GM18499 (cell line): ENCODE measurements at regions not wholly inside any gene's neighbourhood (a gene's known extent, or its start where the extent isn't known, plus 50 kb on each side); places are given as distances from the start of the nearest gene placed in this dataset.

Experiments
- ATAC-seq: cut with Tn5 transposase; IDR thresholded peaks from one replicate; pipeline ENCODE4 v1.9.1; 2021; ENCODE audit warnings: moderate number of reproducible peaks; ENCODE audit not compliant: insufficient read depth, unreplicated experiment

DNA sequence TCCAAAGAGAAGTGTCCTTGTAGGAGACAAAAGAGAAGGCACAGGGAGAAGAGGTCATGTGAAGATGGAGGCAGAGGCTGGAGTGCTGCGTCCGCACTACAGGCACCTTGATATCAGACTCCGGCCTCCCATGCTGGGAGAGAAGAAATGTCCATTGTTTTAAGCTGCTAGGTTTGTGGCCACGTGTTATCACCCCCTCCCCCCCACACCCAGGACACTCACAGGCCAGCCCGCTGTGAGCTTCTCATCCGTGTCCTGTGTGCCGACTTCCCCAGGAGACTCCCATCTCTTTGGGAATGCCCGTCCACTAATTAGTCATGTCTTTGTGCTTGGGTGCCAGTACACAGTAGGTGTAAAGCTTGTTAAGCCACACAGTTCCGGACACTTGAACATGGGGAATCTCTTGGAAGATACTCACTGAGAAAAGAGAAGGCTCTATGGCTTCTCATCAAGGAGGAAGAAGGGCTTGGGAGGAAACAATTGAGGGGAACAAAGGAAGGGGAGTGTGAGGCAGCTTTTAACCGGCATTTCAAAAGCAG, 1234.7 kb downstream of the TBC1D22A start:
- no peak for ATAC-seq

DNA sequence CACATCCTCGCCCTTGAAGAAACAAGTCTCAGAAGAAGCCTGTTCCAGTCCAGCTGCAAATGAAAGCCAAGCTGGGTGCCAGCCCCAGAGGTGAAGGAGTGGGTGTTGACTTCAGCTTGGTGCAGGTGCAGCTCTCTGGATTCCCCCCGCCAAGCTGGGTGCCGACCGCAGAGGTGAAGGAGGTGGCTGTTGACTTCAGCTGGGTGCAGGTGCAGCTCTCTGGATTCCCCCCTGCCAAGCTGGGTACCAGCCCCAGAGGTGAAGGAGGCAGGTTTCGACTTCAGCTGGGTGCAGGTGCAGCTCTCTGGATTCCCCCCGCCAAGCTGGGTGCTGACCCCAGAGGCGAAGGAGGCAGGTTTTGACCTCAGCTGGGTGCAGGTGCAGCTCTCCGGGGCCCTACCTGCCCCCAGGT, 1234.0 kb downstream of the TBC1D22A start:
- ATAC-seq: no peak

DNA sequence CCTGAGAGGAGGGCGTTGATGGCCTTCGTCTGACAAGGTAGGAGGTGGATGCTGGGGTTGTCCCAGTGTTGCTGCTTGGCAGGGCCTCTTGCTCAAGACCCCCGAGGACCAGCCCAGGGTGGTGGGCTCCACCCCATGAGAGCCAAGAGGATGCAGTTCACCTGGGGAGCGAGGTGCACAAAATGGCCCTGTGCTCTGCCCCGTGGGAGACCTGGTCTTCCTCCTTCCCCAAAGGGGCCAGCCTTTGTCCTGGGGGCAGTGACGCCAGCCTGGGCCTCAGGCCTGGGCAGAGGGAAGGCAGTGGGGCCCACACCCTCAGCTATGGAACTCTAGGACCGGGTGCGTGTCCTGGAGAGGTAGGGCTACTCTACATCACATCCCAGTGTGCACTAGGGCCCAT, 1233.3 kb downstream of the TBC1D22A start:
- no peak for ATAC-seq

DNA sequence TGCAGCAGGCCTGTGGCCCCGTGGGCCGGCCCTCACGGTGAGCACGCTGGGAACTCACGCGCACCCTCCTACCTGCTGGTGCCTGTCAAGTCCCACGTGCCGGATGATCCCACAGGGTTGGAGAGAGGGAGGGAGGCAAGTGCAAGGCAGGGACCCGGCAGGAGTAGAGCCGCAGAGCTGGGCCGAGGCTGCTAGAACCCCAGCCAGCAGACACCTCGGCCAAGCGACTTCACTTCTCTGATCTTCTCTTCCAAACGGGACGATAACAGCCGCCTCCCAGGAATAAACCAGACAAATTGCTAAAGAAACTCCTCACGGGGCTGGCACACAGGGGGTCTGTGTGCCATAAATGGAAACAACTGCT, 1232.8 kb downstream of the TBC1D22A start:
- ATAC-seq: no peak

DNA sequence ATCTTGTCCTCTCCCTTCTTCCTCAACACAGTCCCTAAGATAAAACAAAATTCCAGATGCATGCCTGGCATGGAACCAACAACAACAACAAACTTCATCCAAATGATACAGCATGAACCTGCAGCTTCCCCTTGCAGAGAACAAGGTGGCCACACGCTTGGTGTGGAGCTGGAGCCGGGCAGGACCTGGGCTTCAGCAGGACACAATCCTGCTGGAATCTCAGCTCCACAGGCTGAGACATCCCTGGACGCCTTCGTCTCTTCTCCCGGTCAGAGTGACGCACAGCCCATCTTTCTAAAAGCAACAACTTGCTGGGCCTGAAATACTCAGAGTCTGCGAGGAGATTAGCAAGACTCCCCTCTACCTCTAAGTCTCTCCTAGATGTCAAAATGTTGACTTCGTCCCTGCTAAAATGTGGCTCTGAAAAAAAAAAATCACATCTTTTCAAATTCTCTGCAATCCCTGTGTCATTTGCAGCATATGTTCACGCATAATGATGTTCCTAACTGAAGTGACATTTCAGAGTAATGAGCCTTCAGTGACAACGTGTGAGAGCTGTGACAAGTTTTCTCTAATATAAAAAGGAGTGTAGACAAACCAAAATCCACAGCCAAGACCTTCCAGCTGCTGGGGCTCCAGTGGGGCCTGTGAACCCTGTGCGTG, 1232.3 kb downstream of the TBC1D22A start:
- no peak for ATAC-seq

DNA sequence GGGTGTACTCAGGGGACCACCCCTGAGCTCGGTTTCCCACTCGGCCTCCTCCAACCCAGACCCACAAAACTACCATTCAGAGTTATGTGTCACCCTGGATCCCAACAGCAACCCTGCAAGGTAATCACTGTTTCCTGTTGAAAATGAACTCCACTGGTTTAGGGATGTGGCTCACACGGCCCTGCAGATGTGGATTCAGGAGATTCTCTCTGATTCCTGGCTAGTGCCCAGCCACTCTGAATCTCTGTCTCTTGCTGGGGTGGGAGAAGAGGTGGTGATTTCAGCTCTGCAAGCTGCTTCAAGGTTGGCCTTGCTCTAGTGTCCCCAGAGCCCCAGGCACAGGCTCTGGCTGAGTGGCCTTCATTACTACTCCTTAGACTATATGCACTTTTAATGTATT, 1231.6 kb downstream of the TBC1D22A start:
- ATAC-seq: no peak

DNA sequence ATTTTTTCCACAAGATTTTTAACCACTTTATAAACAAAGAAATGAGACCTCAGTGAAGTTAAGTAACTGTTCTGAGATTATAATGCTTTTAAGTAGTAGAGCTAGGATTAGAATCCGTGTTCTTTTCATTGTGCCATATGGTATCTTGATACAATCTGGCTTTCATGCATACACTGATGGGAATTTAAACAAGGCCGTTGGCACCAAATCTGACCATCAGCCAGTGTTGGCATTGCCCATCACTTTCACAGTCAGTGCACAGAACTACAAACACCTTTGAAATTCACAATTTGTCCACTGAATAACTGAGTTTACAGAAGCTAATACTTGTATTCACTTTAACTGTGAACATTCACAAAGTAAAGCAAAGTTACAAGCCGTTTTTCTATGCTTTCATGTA, 1228.0 kb downstream of the TBC1D22A start:
- ATAC-seq: no peak

DNA sequence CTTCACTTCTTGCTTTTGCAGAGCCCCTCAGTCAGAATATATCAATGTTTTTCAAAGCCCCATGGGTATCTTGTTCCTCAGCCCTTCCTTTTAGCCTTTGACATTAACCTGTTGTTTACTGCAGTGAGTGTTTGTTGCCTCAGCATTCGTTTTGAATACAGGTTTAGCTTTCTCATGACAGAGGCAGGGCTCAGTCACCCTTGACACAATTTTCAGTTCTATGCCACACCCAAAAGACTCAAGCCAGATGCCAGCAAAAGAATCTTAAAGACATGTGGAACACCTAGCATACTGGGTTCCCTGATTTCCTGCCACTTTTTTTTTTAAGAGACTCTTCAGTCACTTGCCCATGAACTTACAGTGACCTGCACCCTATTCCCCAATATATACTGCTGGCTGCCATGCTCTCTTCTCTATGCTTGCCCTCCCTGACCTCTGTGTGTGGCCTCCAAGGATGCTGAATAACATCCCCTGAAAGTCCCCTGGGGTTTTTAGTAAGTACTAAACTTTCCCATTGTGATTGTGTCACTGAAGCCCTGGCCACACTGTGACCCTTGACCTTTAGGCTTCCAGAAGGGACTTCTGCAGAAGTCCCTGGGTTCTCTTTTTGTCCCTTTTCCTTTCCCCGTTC, 1225.5 kb downstream of the TBC1D22A start:
- ATAC-seq: no peak

DNA sequence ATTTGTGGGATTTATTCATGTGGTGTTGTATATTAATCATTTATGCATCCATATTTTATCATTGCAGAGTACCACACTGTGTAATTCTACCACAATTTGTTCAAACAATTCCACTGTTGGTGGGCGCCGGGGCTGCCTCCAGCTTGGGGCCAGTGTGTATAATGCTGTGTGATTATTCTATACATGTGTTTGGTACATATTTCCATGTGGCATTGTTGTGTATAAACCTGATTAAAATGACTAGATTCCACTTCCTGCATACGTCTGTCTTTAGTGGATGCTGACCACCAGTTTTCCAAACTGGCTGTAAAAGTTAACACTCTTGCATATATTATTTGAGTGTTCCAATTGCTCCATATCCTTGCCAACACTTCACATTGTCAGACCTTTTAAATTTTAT, 1213.8 kb downstream of the TBC1D22A start:
- no peak for ATAC-seq

DNA sequence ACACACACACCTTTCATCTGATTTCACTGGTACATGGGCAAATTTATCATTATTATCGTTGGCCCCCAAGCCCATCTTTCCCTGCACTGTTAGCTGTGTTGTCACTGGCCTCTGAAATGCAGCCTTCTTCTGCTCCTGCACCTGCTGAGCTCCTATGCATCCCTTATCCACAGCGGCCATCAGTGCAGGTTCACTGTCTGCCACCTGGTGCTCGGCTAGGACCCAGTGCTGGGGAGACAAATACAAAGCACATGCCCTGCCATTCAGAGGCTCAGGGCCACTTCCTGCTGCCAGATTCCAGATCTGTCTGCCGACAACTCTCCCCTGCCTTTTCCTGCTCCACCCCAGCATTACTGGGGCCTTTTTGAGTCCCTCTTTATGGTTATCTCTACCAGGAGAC, 1205.4 kb downstream of the TBC1D22A start:
- no peak for ATAC-seq

DNA sequence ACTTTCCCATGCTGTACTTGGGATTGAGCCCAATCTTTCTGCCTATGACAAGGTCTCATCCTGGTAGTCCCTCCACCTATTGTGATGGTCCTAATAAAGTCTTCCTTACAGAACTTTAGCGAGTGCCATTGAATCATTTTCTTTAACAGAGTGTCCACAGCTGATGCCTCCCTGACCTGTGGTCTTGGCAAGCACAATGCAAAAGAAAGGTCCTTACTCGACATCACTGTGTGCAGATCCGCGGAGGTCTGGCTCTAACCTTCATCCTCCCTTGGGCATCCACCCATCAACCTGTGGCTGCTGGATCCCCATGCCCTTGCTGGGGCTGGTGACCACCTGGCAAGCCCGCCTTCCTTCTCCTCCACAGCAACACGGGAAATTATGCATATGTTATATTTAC, 1203.9 kb downstream of the TBC1D22A start:
- ATAC-seq: no peak

DNA sequence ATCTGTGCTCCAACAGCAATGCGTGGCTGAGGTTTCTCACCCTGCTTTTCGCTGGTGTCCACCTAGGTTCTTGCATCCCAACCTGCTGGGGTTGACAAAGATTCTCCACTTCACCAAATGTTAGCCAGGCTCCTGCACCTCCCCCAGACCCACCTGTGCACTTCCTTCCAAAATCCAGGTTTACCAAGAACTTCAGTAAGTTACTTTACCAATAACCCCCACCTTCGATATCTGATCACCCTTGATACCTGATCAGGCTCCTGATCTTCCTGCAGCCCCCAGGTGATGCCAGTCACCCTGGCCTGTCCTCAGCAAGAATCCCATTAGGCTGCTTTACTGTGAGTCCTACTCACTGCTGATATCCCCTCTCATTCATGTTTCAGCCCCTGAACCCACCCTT, 1203.4 kb downstream of the TBC1D22A start:
- no peak for ATAC-seq

DNA sequence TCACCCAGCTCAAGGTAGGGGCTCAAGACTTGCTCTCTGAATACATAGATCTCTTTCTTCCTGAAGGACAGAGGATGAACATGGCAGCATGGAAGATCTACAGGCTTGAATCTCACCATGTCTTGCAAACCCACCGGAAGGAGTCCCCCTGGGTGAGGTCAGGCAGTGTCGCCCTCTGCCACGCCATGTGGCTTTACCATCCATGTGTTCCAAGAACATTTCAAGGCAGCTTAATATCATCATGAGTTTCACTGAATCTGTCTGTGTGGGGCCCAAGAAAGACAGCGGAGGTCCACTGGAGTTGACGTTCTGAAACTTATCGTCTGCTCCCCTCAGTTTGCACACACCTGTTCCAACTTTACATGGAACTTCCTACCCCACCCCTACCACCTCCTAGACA, 1202.6 kb downstream of the TBC1D22A start:
- no peak for ATAC-seq

DNA sequence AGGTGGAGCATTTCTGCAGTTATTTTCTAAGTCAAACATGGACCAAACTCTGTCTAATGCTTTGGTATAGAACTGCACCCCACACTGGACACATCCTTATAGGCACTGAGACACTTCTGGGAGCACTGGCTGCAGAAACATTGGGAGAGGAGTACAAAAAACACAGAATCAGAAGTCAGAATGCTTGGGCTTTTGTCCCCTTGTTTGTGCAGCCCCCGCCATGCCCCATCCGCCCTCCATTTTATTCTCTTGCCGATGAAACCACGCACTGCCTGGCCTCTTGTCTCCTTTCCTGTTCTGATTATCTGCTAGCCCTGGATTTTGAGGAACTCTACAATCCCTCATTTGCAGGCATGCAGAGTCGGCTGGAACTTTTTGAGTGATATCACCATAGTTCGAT, 1201.2 kb downstream of the TBC1D22A start:
- no peak for ATAC-seq

DNA sequence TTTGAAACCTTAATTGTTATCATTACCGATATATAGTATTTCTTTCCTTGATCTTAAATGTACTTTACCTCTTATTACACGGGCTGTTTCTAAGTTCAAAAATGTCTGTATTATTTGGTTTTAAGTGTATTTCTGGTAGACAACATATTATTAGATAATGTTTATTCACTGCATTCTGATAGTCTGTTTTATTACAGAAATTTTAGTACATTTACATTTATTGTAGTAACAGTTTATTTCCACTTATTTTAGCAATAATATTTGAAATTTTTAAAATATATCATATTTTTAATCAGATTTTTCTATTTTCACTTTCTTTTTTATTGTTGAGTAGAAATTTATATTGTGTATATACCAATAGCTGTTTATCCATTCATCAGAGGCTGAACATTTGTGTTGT, 1195.2 kb downstream of the TBC1D22A start:
- ATAC-seq: no peak

DNA sequence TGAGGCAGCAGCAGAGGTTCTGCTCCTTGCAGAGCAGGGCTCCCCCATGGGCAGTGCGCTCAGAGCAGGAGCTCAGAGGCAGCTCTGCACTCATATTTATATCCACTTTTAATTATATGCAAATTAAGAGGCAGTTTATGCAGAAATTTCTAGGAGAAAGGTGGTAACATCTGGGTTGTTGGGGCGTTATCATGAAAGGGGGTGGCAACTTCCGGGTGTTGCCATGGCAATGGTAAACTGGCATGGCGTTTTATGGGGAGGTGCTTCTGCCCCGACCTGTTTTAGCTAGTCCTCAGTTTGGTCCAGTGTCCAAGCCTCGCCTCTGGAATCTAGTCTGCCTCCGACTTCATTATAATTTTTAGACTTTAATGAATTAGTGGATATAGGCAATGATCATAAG, 1191.7 kb downstream of the TBC1D22A start:
- ATAC-seq: no peak

DNA sequence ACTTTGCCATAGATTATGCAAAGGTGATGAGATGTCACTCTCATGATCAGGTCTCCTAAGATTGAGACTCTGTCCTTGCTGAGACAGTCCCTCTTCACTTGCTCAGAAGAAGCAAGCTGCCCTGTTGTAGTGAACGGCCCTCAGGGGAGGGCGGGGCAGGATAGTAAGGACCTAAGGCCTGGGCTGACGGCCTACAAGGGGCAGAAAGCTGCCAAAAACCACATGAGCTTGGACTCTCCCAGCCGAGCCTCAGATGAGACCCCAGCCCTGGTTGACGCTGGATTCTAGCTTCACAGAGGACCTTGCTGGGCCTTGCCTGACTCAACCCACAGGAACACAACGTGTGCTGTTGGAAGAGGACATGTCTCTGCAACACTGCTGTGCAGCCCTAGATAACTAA, 1182.5 kb downstream of the TBC1D22A start:
- no peak for ATAC-seq

DNA sequence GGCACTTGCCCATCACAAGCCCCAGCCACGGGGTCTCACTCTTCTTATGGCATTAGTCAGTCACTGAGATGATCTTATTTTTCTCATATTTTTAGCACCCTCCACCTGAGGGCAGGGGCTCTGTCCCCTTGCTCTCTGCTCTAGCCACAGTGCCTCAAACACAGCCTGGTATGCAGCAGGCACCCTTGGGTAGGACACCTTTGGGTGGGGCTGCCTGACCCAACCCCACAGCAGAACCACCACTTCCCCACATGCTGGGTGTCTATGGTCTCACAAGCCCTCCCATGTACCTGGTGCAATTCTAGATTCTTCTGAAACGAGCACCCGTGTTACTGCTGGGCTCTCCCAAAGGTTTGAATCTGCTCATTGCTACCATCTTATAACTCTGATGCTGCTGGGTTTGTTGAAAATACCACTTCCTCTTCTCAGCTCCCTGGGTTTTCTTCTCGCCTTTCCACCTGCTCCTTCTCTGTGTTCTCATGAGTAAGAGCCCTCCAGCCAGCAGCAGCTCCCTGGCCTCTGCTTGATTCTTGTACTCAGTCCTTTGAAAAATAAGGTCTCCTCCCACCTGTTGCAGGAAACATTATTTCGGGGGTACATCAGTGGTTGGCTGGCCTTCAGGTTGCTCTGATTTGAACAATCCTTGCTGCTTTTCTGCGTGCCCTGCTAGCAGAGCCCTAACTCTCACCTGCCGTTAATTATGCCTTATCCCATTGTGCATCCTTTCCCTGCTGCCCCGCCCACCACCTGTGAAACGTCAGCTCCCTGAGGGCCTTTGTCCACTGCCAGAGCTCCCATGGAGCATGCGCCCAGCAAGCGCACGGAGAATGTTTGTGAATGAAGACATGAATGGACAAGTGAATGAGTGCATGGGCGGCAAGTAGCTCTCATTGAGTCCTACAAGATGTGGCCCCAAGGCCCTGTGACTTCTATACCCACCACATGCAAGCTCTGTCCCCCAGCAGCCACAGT, 1181.6 kb downstream of the TBC1D22A start:
- ATAC-seq: no peak

DNA sequence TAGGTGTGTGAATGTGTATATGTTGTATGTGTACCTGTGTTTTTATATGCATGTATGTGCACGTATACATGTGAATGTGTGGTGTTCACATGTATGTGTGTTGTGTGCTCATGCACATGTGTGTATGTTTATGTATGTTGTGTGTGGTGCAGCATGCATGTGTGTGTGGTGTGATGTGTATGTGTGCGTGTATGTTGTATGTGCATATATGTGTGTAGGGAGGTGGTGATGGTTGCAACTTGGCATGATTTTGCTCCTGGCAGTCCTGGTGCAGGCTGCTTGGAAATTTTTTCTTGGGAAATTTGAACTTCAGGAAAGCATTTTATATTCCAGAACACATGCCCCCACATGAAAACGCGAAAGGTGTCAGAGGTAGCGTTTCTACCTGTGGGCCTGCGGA, 1177.8 kb downstream of the TBC1D22A start:
- ATAC-seq: no peak

DNA sequence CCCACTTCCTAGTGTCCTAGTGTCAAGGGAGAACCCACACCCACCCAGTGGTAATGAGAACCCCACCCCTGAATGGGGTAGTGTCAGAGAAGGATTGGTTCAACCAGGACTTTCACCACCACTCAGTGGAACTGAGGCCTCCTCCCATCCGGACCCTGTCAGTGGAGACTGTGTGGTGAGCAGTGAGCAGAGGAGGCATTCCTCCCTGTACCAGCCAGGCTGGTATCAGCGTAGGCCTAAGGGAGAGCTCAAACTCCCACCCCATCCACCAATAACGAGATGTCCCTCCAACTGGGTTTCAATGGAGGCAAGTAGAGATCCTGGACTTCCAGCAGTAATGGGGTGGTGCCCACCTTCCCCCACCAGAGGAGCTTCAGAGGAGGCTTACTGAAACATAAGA, 1171.4 kb downstream of the TBC1D22A start:
- no peak for ATAC-seq

DNA sequence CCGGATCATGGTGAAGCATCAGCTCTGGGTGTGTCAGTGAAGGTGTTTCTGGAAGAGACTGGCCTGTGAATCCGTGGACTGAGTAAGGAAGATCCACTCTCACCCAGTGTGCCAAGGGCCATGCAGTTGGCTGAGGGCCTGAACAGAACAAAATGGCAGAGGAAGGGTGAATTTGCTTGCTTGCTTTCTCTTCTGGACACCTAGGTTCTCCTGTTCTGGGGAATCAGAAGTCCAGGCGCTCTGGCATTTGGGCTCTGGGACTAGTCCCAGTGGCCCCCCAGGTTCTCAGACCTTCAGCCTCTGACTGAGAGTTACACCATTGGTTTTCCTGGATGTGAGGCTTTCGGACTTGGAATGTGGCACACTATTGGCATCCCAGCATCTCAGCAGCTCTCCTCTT, 1170.8 kb downstream of the TBC1D22A start:
- no peak for ATAC-seq
